Keratinocyte (primary cell): ENCODE measurements at regions not wholly inside any gene's neighbourhood (a gene's known extent, or its start where the extent isn't known, plus 50 kb on each side); places are given as distances from the start of the nearest gene placed in this dataset.

Experiments used
- DNase-seq: peaks from one replicate; pipeline ENCODE4 v3.0.0-alpha.2; 2011; ENCODE audit warnings: low read depth, missing footprints, low spot score
- FAIRE-seq: peaks from 2 replicates; lab custom pipeline; 2011; peaks lifted over from hg19 to GRCh38; lab: Jason Lieb, UNC
- H2AFZ ChIP-seq: 2 replicates; pipeline ENCODE4 v1.6.0; 2012; ENCODE audit warnings: low read length, control low read depth, inconsistent platforms; ENCODE audit not compliant: control insufficient read depth
- H3K27ac ChIP-seq: 2 replicates; pipeline ENCODE4 v1.5.1; 2011; ENCODE audit warnings: low read length; ENCODE audit not compliant: control insufficient read depth, insufficient read depth
- H3K27me3 ChIP-seq: 3 replicates; pipeline ENCODE4 v1.6.0; 2011; ENCODE audit warnings: low read length; ENCODE audit not compliant: control insufficient read depth, insufficient read depth; ENCODE audit errors: extremely low read depth
- H3K36me3 ChIP-seq, 2 experiments: 2 replicates in 1 of 2; 3 replicates in 1 of 2; pipeline ENCODE4 v1.5.1; 2011; ENCODE audit warnings: low read length in 2 of 2, mild to moderate bottlenecking in 1 of 2; ENCODE audit not compliant: control insufficient read depth in 2 of 2, insufficient read depth in 2 of 2; ENCODE audit errors: extremely low read depth in 1 of 2
- H3K4me1 ChIP-seq: 3 replicates; pipeline ENCODE4 v1.5.1; 2011; ENCODE audit warnings: low read length; ENCODE audit not compliant: control insufficient read depth, insufficient read depth; ENCODE audit errors: extremely low read depth
- H3K4me2 ChIP-seq: 3 replicates; pipeline ENCODE4 v1.6.0; 2011; ENCODE audit warnings: low read depth, low read length; ENCODE audit not compliant: control insufficient read depth, insufficient read depth; ENCODE audit errors: extremely low read depth
- H3K4me3 ChIP-seq, 3 experiments: fragments of 200-600 bp in 1 of 3; sonication (generic) in 1 of 3; 2 replicates in 2 of 3; 3 replicates in 1 of 3; pipeline ENCODE4 v1.5.1; 2011 to 2016; ENCODE audit warnings: low read length in 3 of 3, mild to moderate bottlenecking in 3 of 3, control low read depth in 2 of 3, inconsistent platforms in 1 of 3, low read depth in 1 of 3, mixed read lengths in 1 of 3, mixed run types in 1 of 3, moderate library complexity in 1 of 3; ENCODE audit not compliant: control insufficient read depth in 2 of 3, insufficient read depth in 2 of 3; ENCODE audit errors: extremely low read depth in 1 of 3
- H3K79me2 ChIP-seq: 2 replicates; pipeline ENCODE4 v1.6.0; 2012; ENCODE audit warnings: low read length; ENCODE audit not compliant: control insufficient read depth, insufficient read depth
- H3K9ac ChIP-seq: 3 replicates; pipeline ENCODE4 v1.6.0; 2011; ENCODE audit warnings: low read length; ENCODE audit not compliant: control insufficient read depth, insufficient read depth; ENCODE audit errors: extremely low read depth
- H3K9me1 ChIP-seq: 3 replicates; pipeline ENCODE4 v1.6.0; 2011; ENCODE audit warnings: low read length; ENCODE audit not compliant: control insufficient read depth, insufficient read depth; ENCODE audit errors: extremely low read depth
- H3K9me3 ChIP-seq: 2 replicates; pipeline ENCODE4 v1.5.1; 2012; ENCODE audit warnings: low read depth, low read length; ENCODE audit not compliant: control insufficient read depth
- H4K20me1 ChIP-seq: 3 replicates; pipeline ENCODE4 v1.6.0; 2011; ENCODE audit warnings: low read length; ENCODE audit not compliant: control insufficient read depth, insufficient read depth; ENCODE audit errors: extremely low read depth
- EZH2 ChIP-seq: IDR thresholded peaks from one replicate; pipeline ENCODE4 v1.6.1; 2012; ENCODE audit warnings: inconsistent platforms, mild to moderate bottlenecking, low read length, moderate library complexity
- dilution Hi-C: fragments of 300-500 bp; cut with MboI; formaldehyde crosslinking; loops from one replicate; pipeline ENCODE4 v1.7.0; 2020; ENCODE audit warnings: low sequenced_read_pairs; ENCODE audit not compliant: extremely low pct_ligation_motif_present
- TF ChIP-seq, protein P1 (sequence below), 3 experiments: IDR thresholded peaks in 1 of 3; conservative IDR thresholded peaks in 1 of 3; optimal IDR thresholded peaks in 1 of 3; 2 replicates in 2 of 3; 3 replicates in 1 of 3; pipeline versions ENCODE3 to v1.5.1; 2011; ENCODE audit warnings: low read length in 3 of 3, mild to moderate bottlenecking in 3 of 3, moderate library complexity in 2 of 3, control low read depth in 1 of 3, inconsistent platforms in 1 of 3; ENCODE audit not compliant: insufficient read depth in 2 of 3; ENCODE audit errors: extremely low read depth in 1 of 3

DNA sequence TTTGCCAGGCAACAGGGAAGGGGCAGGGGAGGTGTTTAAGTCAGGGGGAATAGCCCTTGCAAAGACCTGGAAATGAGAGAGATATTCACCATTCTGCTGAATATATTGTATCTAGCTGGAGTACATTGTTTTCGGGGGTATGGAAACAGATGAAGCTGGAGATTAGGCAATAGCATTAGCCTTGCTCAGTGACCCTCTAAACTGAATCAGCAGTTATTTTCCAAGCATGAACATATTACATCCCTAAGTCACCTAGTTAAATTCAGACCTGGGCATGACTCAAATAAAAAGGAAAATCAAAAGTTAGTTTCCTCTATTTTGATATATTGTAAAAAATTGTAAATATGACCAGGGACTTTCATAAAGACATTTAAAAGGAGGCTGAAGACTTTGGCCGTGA, 544.6 kb upstream of the TRPC7 start:
- no peak overlapping the region for H3K4me3 ChIP-seq
- H2AFZ ChIP-seq, result no peak overlapping the region
- no peaks in the 10 kb centered on the region for H3K36me3 ChIP-seq
- TF ChIP-seq EZH2, result no peak
- TF ChIP-seq, protein P1, sequence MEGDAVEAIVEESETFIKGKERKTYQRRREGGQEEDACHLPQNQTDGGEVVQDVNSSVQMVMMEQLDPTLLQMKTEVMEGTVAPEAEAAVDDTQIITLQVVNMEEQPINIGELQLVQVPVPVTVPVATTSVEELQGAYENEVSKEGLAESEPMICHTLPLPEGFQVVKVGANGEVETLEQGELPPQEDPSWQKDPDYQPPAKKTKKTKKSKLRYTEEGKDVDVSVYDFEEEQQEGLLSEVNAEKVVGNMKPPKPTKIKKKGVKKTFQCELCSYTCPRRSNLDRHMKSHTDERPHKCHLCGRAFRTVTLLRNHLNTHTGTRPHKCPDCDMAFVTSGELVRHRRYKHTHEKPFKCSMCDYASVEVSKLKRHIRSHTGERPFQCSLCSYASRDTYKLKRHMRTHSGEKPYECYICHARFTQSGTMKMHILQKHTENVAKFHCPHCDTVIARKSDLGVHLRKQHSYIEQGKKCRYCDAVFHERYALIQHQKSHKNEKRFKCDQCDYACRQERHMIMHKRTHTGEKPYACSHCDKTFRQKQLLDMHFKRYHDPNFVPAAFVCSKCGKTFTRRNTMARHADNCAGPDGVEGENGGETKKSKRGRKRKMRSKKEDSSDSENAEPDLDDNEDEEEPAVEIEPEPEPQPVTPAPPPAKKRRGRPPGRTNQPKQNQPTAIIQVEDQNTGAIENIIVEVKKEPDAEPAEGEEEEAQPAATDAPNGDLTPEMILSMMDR (optimal IDR thresholded peaks at IDR 0.05 in 1 of 3, IDR thresholded peaks at IDR 0.05 in 1 of 3, conservative IDR thresholded peaks at IDR 0.05 in 1 of 3; ENCODE audit: extremely low read depth in 1 of 3, insufficient read depth in 2 of 3, low read length in 3 of 3), result no peak
- no peaks in the 10 kb centered on the region for H4K20me1 ChIP-seq
- H3K27ac ChIP-seq, result no peak overlapping the region
- FAIRE-seq, result no peak
- no peaks in the 10 kb centered on the region for H3K79me2 ChIP-seq
- no peaks in the 10 kb centered on the region for H3K9me3 ChIP-seq
- H3K9ac ChIP-seq, result no peak overlapping the region
- no peak for DNase-seq
- H3K9me1 ChIP-seq, result no peaks in the 10 kb centered on the region
- no peaks in the 10 kb centered on the region for H3K27me3 ChIP-seq
- H3K4me2 ChIP-seq, result no peak overlapping the region
- no peaks in the 10 kb centered on the region for H3K4me1 ChIP-seq
- dilution Hi-C loops, result no loop called here

DNA sequence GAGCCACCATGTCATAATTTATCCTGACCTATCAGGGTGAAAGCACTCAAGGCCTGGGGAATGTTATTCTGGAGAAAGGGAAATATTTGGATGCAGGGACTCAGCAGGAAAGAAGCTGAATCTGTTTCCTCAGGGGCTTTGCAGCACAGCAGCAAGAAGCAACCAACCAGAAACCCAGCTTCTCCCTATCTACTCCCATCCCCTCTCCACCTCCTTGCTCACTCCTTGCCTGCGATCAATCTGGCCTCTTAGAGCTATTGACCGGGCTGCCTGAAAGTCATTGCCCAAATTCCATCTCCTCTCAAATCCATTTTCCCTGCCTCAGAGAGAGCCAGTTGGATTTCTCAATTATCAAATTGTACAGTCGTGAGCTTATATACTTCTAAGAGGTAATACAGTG, 542.0 kb upstream of the TRPC7 start:
- Histone ChIP-seq H3K4me1 (no peaks in the 10 kb centered on the region), H3K36me3 (no peaks in the 10 kb centered on the region), H3K4me2 (no peak overlapping the region), H3K79me2 (no peaks in the 10 kb centered on the region), H3K9me1 (no peaks in the 10 kb centered on the region), H3K27me3 (no peaks in the 10 kb centered on the region), H3K9ac (no peak overlapping the region), H2AFZ (no peak overlapping the region), H3K9me3 (no peaks in the 10 kb centered on the region), H3K4me3 (no peak overlapping the region), H4K20me1 (no peaks in the 10 kb centered on the region), H3K27ac (no peak overlapping the region)
- FAIRE-seq, result no peak
- no peak for DNase-seq
- TF ChIP-seq, protein P1 (optimal IDR thresholded peaks at IDR 0.05 in 1 of 3, IDR thresholded peaks at IDR 0.05 in 1 of 3, conservative IDR thresholded peaks at IDR 0.05 in 1 of 3; ENCODE audit: extremely low read depth in 1 of 3, insufficient read depth in 2 of 3, low read length in 3 of 3), result no peak
- no peak for TF ChIP-seq EZH2
- dilution Hi-C loops, result no loop called here
